HepG2 (cell line): ENCODE measurements at regions not wholly inside any gene's neighbourhood (a gene's known extent, or its start where the extent isn't known, plus 50 kb on each side); places are given as distances from the start of the nearest gene placed in this dataset.

Experiments
- FOXC1 ChIP-seq: sonication (generic); formaldehyde crosslinking; IDR thresholded peaks from 2 replicates; pipeline ENCODE4 v1.8.0; 2022; ENCODE audit warnings: mild to moderate bottlenecking, missing genetic modification reagents, borderline replicate concordance
- FOXK2 ChIP-seq: fragments of 450-650 bp; IDR thresholded peaks from 2 replicates; pipeline ENCODE4 v1.6.1; 2016
- GATAD2A ChIP-seq: IDR thresholded peaks from 2 replicates; pipeline ENCODE4 v1.6.1; 2016
- RORA ChIP-seq: sonication (generic); formaldehyde crosslinking; IDR thresholded peaks from 2 replicates; pipeline ENCODE4 v1.5.0; 2020; ENCODE audit warnings: mild to moderate bottlenecking, missing genetic modification reagents, moderate library complexity
- ZBTB38 ChIP-seq: sonication (generic); formaldehyde crosslinking; IDR thresholded peaks from 2 replicates; pipeline ENCODE4 v1.5.1; 2020; ENCODE audit warnings: mild to moderate bottlenecking, missing genetic modification reagents
- ZKSCAN1 ChIP-seq: fragments of 150-350 bp; IDR thresholded peaks from 2 replicates; pipeline ENCODE4 v1.6.1; 2014; ENCODE audit warnings: low read length
- ZNF496 ChIP-seq: sonication (generic); formaldehyde crosslinking; IDR thresholded peaks from 2 replicates; pipeline ENCODE4 v1.8.1; 2023; ENCODE audit warnings: mild to moderate bottlenecking, moderate library complexity, missing genetic modification reagents; ENCODE audit not compliant: insufficient replicate concordance
- TF ChIP-seq, protein P1 (sequence below): sonication (generic); formaldehyde crosslinking; IDR thresholded peaks from 2 replicates; pipeline ENCODE4 v1.8.1; 2023; ENCODE audit warnings: missing genetic modification reagents, inconsistent platforms, borderline replicate concordance
- TF ChIP-seq, protein P2 (sequence below): sonication (generic); formaldehyde crosslinking; IDR thresholded peaks from 2 replicates; pipeline ENCODE4 v1.4.0; 2020; ENCODE audit warnings: mild to moderate bottlenecking, missing genetic modification reagents
- TF ChIP-seq, protein P3 (sequence below): sonication (generic); formaldehyde crosslinking; IDR thresholded peaks from 2 replicates; pipeline ENCODE4 v1.4.0; 2020; ENCODE audit warnings: missing genetic modification reagents, borderline replicate concordance
- TF ChIP-seq, protein P4 (sequence below): sonication (generic); formaldehyde crosslinking; IDR thresholded peaks from 2 replicates; pipeline ENCODE4 v1.5.1; 2020; ENCODE audit warnings: mild to moderate bottlenecking, moderate library complexity, missing genetic modification reagents
- TF ChIP-seq, protein P5 (sequence below): IDR thresholded peaks from 2 replicates; pipeline ENCODE4 v1.6.1; 2016
- TF ChIP-seq, protein P6 (sequence below): sonication (generic); formaldehyde crosslinking; IDR thresholded peaks from 2 replicates; pipeline ENCODE4 v1.5.0; 2020; ENCODE audit warnings: mild to moderate bottlenecking, low read depth, missing genetic modification reagents, borderline replicate concordance
- TF ChIP-seq, protein P7 (sequence below): sonication (generic); formaldehyde crosslinking; IDR thresholded peaks from 2 replicates; pipeline ENCODE4 v1.5.1; 2020; ENCODE audit warnings: mild to moderate bottlenecking, missing genetic modification reagents, moderate library complexity

DNA sequence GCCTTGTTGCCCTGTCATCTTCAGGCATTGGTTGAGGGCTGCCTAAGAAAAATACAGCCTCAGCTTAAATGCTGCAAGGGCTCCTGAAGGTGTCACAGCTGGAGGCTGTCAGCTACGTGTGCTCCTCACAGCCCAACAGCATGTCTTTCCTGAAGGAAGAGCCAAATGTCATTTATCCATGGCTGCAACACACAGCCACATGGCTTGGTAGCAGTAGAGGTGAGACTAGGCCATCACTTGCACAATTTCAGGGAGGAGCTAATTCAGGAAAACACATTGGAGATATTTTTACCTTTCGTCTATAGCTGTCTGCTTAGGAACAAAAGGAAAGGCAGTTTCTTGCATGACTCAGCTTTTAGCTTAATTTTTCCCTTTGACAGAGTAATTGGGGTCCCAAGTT lies 260.7 kb downstream of the SYK start (continued):
- TF ChIP-seq, protein P1, sequence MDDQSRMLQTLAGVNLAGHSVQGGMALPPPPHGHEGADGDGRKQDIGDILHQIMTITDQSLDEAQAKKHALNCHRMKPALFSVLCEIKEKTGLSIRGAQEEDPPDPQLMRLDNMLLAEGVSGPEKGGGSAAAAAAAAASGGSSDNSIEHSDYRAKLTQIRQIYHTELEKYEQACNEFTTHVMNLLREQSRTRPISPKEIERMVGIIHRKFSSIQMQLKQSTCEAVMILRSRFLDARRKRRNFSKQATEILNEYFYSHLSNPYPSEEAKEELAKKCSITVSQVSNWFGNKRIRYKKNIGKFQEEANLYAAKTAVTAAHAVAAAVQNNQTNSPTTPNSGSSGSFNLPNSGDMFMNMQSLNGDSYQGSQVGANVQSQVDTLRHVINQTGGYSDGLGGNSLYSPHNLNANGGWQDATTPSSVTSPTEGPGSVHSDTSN (CRISPR knock-in tag) = no peak
- no peak for TF ChIP-seq FOXK2
- TF ChIP-seq ZKSCAN1 = no peak
- TF ChIP-seq, protein P2, sequence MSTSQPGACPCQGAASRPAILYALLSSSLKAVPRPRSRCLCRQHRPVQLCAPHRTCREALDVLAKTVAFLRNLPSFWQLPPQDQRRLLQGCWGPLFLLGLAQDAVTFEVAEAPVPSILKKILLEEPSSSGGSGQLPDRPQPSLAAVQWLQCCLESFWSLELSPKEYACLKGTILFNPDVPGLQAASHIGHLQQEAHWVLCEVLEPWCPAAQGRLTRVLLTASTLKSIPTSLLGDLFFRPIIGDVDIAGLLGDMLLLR (CRISPR knock-in tag) = no peak
- TF ChIP-seq, protein P3, sequence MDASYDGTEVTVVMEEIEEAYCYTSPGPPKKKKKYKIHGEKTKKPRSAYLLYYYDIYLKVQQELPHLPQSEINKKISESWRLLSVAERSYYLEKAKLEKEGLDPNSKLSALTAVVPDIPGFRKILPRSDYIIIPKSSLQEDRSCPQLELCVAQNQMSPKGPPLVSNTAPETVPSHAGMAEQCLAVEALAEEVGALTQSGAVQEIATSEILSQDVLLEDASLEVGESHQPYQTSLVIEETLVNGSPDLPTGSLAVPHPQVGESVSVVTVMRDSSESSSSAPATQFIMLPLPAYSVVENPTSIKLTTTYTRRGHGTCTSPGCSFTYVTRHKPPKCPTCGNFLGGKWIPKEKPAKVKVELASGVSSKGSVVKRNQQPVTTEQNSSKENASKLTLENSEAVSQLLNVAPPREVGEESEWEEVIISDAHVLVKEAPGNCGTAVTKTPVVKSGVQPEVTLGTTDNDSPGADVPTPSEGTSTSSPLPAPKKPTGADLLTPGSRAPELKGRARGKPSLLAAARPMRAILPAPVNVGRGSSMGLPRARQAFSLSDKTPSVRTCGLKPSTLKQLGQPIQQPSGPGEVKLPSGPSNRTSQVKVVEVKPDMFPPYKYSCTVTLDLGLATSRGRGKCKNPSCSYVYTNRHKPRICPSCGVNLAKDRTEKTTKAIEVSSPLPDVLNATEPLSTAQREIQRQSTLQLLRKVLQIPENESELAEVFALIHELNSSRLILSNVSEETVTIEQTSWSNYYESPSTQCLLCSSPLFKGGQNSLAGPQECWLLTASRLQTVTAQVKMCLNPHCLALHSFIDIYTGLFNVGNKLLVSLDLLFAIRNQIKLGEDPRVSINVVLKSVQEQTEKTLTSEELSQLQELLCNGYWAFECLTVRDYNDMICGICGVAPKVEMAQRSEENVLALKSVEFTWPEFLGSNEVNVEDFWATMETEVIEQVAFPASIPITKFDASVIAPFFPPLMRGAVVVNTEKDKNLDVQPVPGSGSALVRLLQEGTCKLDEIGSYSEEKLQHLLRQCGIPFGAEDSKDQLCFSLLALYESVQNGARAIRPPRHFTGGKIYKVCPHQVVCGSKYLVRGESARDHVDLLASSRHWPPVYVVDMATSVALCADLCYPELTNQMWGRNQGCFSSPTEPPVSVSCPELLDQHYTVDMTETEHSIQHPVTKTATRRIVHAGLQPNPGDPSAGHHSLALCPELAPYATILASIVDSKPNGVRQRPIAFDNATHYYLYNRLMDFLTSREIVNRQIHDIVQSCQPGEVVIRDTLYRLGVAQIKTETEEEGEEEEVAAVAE (CRISPR knock-in tag) = no peak
- no peak for TF ChIP-seq RORA
- TF ChIP-seq, protein P4, sequence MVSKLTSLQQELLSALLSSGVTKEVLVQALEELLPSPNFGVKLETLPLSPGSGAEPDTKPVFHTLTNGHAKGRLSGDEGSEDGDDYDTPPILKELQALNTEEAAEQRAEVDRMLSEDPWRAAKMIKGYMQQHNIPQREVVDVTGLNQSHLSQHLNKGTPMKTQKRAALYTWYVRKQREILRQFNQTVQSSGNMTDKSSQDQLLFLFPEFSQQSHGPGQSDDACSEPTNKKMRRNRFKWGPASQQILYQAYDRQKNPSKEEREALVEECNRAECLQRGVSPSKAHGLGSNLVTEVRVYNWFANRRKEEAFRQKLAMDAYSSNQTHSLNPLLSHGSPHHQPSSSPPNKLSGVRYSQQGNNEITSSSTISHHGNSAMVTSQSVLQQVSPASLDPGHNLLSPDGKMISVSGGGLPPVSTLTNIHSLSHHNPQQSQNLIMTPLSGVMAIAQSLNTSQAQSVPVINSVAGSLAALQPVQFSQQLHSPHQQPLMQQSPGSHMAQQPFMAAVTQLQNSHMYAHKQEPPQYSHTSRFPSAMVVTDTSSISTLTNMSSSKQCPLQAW = no peak
- TF ChIP-seq, protein P5, sequence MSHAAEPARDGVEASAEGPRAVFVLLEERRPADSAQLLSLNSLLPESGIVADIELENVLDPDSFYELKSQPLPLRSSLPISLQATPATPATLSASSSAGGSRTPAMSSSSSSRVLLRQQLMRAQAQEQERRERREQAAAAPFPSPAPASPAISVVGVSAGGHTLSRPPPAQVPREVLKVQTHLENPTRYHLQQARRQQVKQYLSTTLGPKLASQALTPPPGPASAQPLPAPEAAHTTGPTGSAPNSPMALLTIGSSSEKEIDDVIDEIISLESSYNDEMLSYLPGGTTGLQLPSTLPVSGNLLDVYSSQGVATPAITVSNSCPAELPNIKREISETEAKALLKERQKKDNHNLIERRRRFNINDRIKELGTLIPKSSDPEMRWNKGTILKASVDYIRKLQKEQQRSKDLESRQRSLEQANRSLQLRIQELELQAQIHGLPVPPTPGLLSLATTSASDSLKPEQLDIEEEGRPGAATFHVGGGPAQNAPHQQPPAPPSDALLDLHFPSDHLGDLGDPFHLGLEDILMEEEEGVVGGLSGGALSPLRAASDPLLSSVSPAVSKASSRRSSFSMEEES (CRISPR knock-in tag) = no peak; the same call in 1 of the 2 replicates
- TF ChIP-seq, protein P6, sequence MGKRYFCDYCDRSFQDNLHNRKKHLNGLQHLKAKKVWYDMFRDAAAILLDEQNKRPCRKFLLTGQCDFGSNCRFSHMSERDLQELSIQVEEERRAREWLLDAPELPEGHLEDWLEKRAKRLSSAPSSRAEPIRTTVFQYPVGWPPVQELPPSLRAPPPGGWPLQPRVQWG = no peak
- no peak for TF ChIP-seq ZBTB38 (CRISPR knock-in tag)
- no peak for TF ChIP-seq ZNF496 (CRISPR knock-in tag)
- peak; percentile 57; the same call in 1 of the 2 replicates for TF ChIP-seq FOXC1
- TF ChIP-seq, protein P7, sequence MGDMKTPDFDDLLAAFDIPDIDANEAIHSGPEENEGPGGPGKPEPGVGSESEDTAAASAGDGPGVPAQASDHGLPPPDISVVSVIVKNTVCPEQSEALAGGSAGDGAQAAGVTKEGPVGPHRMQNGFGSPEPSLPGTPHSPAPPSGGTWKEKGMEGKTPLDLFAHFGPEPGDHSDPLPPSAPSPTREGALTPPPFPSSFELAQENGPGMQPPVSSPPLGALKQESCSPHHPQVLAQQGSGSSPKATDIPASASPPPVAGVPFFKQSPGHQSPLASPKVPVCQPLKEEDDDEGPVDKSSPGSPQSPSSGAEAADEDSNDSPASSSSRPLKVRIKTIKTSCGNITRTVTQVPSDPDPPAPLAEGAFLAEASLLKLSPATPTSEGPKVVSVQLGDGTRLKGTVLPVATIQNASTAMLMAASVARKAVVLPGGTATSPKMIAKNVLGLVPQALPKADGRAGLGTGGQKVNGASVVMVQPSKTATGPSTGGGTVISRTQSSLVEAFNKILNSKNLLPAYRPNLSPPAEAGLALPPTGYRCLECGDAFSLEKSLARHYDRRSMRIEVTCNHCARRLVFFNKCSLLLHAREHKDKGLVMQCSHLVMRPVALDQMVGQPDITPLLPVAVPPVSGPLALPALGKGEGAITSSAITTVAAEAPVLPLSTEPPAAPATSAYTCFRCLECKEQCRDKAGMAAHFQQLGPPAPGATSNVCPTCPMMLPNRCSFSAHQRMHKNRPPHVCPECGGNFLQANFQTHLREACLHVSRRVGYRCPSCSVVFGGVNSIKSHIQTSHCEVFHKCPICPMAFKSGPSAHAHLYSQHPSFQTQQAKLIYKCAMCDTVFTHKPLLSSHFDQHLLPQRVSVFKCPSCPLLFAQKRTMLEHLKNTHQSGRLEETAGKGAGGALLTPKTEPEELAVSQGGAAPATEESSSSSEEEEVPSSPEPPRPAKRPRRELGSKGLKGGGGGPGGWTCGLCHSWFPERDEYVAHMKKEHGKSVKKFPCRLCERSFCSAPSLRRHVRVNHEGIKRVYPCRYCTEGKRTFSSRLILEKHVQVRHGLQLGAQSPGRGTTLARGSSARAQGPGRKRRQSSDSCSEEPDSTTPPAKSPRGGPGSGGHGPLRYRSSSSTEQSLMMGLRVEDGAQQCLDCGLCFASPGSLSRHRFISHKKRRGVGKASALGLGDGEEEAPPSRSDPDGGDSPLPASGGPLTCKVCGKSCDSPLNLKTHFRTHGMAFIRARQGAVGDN (CRISPR knock-in tag) = peak; percentile 46; the same call in 1 of the 2 replicates
- peak; percentile 59 for TF ChIP-seq GATAD2A (CRISPR knock-in tag)
